HG03196 (cell line): ENCODE measurements at regions not wholly inside any gene's neighbourhood (a gene's known extent, or its start where the extent isn't known, plus 50 kb on each side); places are given as distances from the start of the nearest gene placed in this dataset.

Experiments
- ATAC-seq: cut with Tn5 transposase; IDR thresholded peaks from one replicate; pipeline ENCODE4 v1.9.1; 2021; ENCODE audit not compliant: unreplicated experiment

- no peak for ATAC-seq
Measured at GRCh38 chr15:62816342-62817069, 226.0 kb upstream of the TPM1 start.

- ATAC-seq, result no peak
Measured at GRCh38 chr15:62818691-62819090, 223.9 kb upstream of the TPM1 start.

GRCh38 chr15:62821384-62822131 lies 221.0 kb upstream of the TPM1 start:
- no peak for ATAC-seq

GRCh38 chr15:62822228-62822627 lies 220.3 kb upstream of the TPM1 start:
- no peak for ATAC-seq

- no peak for ATAC-seq
Measured at GRCh38 chr15:62823561-62823960, 219.0 kb upstream of the TPM1 start.

GRCh38 chr15:62824111-62825015 lies 218.2 kb upstream of the TPM1 start:
- ATAC-seq, result no peak

GRCh38 chr15:62825191-62825590 lies 217.4 kb upstream of the TPM1 start:
- no peak for ATAC-seq

- ATAC-seq, result no peak
Measured at GRCh38 chr15:62826561-62826960, 216.0 kb upstream of the TPM1 start.

GRCh38 chr15:62828364-62828763 lies 214.2 kb upstream of the TPM1 start:
- ATAC-seq, result no peak

- ATAC-seq, result no peak
Measured at GRCh38 chr15:62832231-62832630, 210.3 kb upstream of the TPM1 start.

GRCh38 chr15:62833646-62834045 lies 208.9 kb upstream of the TPM1 start:
- ATAC-seq, result no peak

- no peak for ATAC-seq
Measured at GRCh38 chr15:62834686-62835329, 207.7 kb upstream of the TPM1 start.

GRCh38 chr15:62835351-62835750 lies 207.2 kb upstream of the TPM1 start:
- ATAC-seq, result no peak

- ATAC-seq, result no peak
Measured at GRCh38 chr15:62835762-62836161, 206.8 kb upstream of the TPM1 start.

GRCh38 chr15:62840526-62841268 lies 201.8 kb upstream of the TPM1 start:
- ATAC-seq, result no peak

GRCh38 chr15:62841269-62841628 lies 201.3 kb upstream of the TPM1 start:
- no peak for ATAC-seq

GRCh38 chr15:62841891-62842559 lies 200.5 kb upstream of the TPM1 start:
- ATAC-seq, result no peak

GRCh38 chr15:62843311-62843710 lies 199.2 kb upstream of the TPM1 start:
- no peak for ATAC-seq

GRCh38 chr15:62844564-62845240 lies 197.8 kb upstream of the TPM1 start:
- no peak for ATAC-seq
